ENCODE measurements at regions not wholly inside any gene's neighbourhood (a gene's known extent, or its start where the extent isn't known, plus 50 kb on each side); places are given as distances from the start of the nearest gene placed in this dataset.

- TF ChIP-seq, protein P1, sequence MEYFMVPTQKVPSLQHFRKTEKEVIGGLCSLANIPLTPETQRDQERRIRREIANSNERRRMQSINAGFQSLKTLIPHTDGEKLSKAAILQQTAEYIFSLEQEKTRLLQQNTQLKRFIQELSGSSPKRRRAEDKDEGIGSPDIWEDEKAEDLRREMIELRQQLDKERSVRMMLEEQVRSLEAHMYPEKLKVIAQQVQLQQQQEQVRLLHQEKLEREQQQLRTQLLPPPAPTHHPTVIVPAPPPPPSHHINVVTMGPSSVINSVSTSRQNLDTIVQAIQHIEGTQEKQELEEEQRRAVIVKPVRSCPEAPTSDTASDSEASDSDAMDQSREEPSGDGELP (CRISPR knock-in tag; IDR thresholded peaks at IDR 0.05; ENCODE audit: borderline replicate concordance), result peak; percentile 61; the same call in 1 of the 2 replicates
- TF ChIP-seq SMARCA4 (IDR thresholded peaks at IDR 0.05), result peak; percentile 89
- no peak for TF ChIP-seq ZNF143 (CRISPR knock-in tag; IDR thresholded peaks at IDR 0.05)
- peak; percentile 39; the same call in 1 of the 2 replicates for TF ChIP-seq NCOR1 (IDR thresholded peaks at IDR 0.05)
- TF ChIP-seq DPF2 (IDR thresholded peaks at IDR 0.05), result peak; percentile 88
- TF ChIP-seq MCM5 (IDR thresholded peaks at IDR 0.05; ENCODE audit: low read depth), result no peak
- TF ChIP-seq NR2C1 (IDR thresholded peaks at IDR 0.05), result no peak
- peak; percentile 75 for TF ChIP-seq NR2C1 (tag; IDR thresholded peaks at IDR 0.05)
- TF ChIP-seq FOS (IDR thresholded peaks at IDR 0.05; ENCODE audit: extremely low read depth, insufficient read length), result peak; percentile 66
- TF ChIP-seq NR2C2 (CRISPR knock-in tag; IDR thresholded peaks at IDR 0.05), result no peak
- peak; percentile 69 for TF ChIP-seq NR2C2 (tag; IDR thresholded peaks at IDR 0.05)
- TF ChIP-seq NCOA1 (IDR thresholded peaks at IDR 0.05; ENCODE audit: low read depth), result no peak; the same call in 1 of the 2 replicates
- no peak for TF ChIP-seq ZBED1 (IDR thresholded peaks at IDR 0.05)
- peak; percentile 93 for TF ChIP-seq ESRRA (IDR thresholded peaks at IDR 0.05; ENCODE audit: borderline replicate concordance, low read depth)
- TF ChIP-seq HCFC1 (IDR thresholded peaks at IDR 0.05; ENCODE audit: low read depth, low read length), result no peak
- no peak for TF ChIP-seq HNRNPL (IDR thresholded peaks at IDR 0.05; ENCODE audit: low read depth, low read length)
- peak; percentile 58 for TF ChIP-seq CXXC5 (CRISPR knock-in tag; IDR thresholded peaks at IDR 0.05)
- no peak for TF ChIP-seq E2F1 (CRISPR knock-in tag; IDR thresholded peaks at IDR 0.05)
- TF ChIP-seq, protein P2, sequence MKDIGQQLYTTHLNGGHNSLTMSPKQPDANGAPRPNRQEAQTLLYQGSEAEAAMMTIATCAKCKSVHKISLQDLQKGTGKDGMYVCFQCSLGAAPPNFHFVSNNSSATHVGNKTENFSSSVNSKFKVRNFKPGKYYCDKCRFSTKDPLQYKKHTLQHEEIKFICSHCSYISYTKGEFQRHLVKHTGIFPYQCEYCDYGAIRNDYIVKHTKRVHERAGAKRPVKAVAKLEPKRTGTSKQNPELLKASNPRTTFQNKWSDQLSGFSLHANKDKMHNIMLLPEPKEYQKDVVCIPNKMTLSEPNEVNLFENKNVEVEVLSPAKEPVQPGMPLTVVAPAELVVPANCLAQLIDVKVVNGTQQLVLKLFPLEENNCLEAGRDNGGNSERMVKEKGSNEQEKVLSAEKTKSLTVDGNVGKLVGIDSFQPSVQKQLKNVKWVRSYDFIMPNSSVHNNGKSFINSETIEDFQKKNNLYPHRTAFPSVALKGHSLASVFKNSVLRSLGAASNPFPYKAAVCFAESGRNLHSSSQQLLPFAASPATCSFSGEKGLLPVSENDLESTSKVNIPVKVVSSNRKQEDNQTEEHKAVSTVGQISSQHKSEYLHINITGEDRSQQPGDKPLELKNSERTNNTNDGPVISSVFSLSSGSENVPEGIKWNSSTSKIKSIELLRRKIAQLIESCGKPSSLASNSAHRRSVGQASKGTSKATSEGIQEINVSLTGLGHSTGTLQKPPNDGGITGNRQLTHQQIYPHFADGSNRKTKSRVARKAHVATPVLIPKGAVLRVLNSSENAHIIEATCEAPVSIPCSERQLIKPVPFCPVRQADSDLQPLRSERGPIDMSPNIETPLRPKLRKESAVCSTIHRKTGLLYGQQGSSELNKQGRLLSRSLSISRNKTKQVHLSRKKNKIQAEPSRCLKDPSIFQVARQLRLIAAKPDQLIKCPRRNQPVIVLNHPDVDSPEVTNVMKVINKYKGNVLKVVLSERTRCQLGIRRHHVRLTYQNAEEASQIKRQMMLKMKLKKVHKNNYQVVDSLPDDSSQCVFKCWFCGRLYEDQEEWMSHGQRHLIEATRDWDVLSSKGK (CRISPR knock-in tag; IDR thresholded peaks at IDR 0.05), result no peak
- peak; percentile 27; the same call in 1 of the 2 replicates for TF ChIP-seq GABPA (tag; conservative IDR thresholded peaks at IDR 0.05; ENCODE audit: low read depth)
- no peak for TF ChIP-seq SAFB (IDR thresholded peaks at IDR 0.05; ENCODE audit: borderline replicate concordance, low read depth, low read length)
- peak in 1 of 2 experiments; percentile 0; a peak in 1 of 4 replicates for TF ChIP-seq TEAD1 (CRISPR knock-in tag; IDR thresholded peaks at IDR 0.05)
- no peak for TF ChIP-seq YBX1 (IDR thresholded peaks at IDR 0.05)
- no peak for TF ChIP-seq ZNF121 (CRISPR knock-in tag; conservative IDR thresholded peaks at IDR 0.05)
These were observed 208.3 kb upstream of the JADE1 start (continued) for GRCh38 chr4:128600996-128601871.
